Prostate gland (tissue), 2 donors: ENCODE measurements at regions not wholly inside any gene's neighbourhood (a gene's known extent, or its start where the extent isn't known, plus 50 kb on each side); places are given as distances from the start of the nearest gene placed in this dataset.

Experiments used
- POLR2A ChIP-seq: fragments of 450-650 bp; IDR thresholded peaks from one replicate; pipeline ENCODE4 v1.6.1; 2016; ENCODE audit warnings: antibody characterized with exemption, mild to moderate bottlenecking
- POLR2AphosphoS5 ChIP-seq: sonication (generic); formaldehyde crosslinking; IDR thresholded peaks from one replicate; pipeline ENCODE4 v1.6.1; 2017; ENCODE audit warnings: antibody characterized with exemption
- TF ChIP-seq, protein P1 (sequence below), 4 experiments: fragments of 200-600 bp in 2 of 4; fragments of 450-650 bp in 2 of 4; sonication (generic) in 2 of 4; IDR thresholded peaks; 1 replicate in 3 of 4; 2 replicates in 1 of 4; pipeline ENCODE4 v1.5.1; 2016 to 2019; ENCODE audit warnings: antibody characterized with exemption in 4 of 4, mild to moderate bottlenecking in 2 of 4, moderate library complexity in 2 of 4

DNA sequence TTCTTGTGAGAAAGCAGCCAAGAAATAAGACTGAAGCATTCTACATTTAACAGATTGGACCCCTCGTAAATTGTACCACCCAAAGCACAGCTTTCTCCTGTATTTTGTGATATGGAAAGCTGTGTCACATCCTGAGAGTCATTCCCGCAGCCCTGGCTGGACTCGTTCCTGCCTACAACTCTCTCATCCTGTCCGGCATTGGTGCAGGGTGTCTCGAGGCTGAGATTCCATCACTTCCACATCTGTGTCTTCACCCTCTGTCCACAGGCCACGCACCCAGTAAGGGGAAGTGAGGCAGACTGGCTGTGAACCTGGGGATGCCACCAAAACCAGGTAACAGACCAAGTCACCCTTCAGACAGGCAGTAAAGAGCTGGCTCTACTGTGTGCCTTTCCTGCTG, 146.2 kb upstream of the KLF6 start:
- TF ChIP-seq, protein P1, sequence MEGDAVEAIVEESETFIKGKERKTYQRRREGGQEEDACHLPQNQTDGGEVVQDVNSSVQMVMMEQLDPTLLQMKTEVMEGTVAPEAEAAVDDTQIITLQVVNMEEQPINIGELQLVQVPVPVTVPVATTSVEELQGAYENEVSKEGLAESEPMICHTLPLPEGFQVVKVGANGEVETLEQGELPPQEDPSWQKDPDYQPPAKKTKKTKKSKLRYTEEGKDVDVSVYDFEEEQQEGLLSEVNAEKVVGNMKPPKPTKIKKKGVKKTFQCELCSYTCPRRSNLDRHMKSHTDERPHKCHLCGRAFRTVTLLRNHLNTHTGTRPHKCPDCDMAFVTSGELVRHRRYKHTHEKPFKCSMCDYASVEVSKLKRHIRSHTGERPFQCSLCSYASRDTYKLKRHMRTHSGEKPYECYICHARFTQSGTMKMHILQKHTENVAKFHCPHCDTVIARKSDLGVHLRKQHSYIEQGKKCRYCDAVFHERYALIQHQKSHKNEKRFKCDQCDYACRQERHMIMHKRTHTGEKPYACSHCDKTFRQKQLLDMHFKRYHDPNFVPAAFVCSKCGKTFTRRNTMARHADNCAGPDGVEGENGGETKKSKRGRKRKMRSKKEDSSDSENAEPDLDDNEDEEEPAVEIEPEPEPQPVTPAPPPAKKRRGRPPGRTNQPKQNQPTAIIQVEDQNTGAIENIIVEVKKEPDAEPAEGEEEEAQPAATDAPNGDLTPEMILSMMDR (IDR thresholded peaks at IDR 0.05) = no peak
- TF ChIP-seq POLR2AphosphoS5 = no peak
- TF ChIP-seq POLR2A = no peak
